Retinal pigment epithelial cell (primary cell): ENCODE measurements at regions not wholly inside any gene's neighbourhood (a gene's known extent, or its start where the extent isn't known, plus 50 kb on each side); places are given as distances from the start of the nearest gene placed in this dataset.

Experiments used
- DNase-seq: peaks from one replicate; pipeline ENCODE4 v3.0.0-alpha.2; 2010; ENCODE audit warnings: low read depth
- H3K4me3 ChIP-seq: 2 replicates; pipeline ENCODE4 v1.5.1; 2011; ENCODE audit warnings: mild to moderate bottlenecking, low read length, control low read depth, moderate library complexity
- CTCF ChIP-seq: conservative IDR thresholded peaks from 2 replicates; pipeline ENCODE4 v1.5.1; 2011; ENCODE audit warnings: low read depth, low read length, control low read depth, inconsistent platforms

- no peak for TF ChIP-seq CTCF
- no peak overlapping the region for H3K4me3 ChIP-seq
- DNase-seq: no peak
Measured at GRCh38 chr14:85037411-85037810, 492.5 kb upstream of the FLRT2 start.

GRCh38 chr14:85038526-85039352 lies 491.2 kb upstream of the FLRT2 start:
- DNase-seq: no peak
- H3K4me3 ChIP-seq: no peak overlapping the region
- no peak for TF ChIP-seq CTCF

GRCh38 chr14:85039353-85039626 lies 490.7 kb upstream of the FLRT2 start:
- no peak for DNase-seq
- no peak for TF ChIP-seq CTCF
- H3K4me3 ChIP-seq: no peak overlapping the region

- H3K4me3 ChIP-seq: no peak overlapping the region
- no peak for DNase-seq
- TF ChIP-seq CTCF: no peak
Measured at GRCh38 chr14:85040046-85040685, 489.8 kb upstream of the FLRT2 start.

- H3K4me3 ChIP-seq: no peak overlapping the region
- DNase-seq: no peak
- no peak for TF ChIP-seq CTCF
Measured at GRCh38 chr14:85041618-85042017, 488.3 kb upstream of the FLRT2 start.

GRCh38 chr14:85042301-85042700 lies 487.6 kb upstream of the FLRT2 start:
- no peak for DNase-seq
- H3K4me3 ChIP-seq: no peak overlapping the region
- TF ChIP-seq CTCF: no peak

- no peak for TF ChIP-seq CTCF
- DNase-seq: no peak
- no peak overlapping the region for H3K4me3 ChIP-seq
Measured at GRCh38 chr14:85050180-85050579, 479.8 kb upstream of the FLRT2 start.
